HL-60 (cell line): ENCODE measurements at regions not wholly inside any gene's neighbourhood (a gene's known extent, or its start where the extent isn't known, plus 50 kb on each side); places are given as distances from the start of the nearest gene placed in this dataset.

Source experiments
- DNase-seq, 2 experiments: peaks; one replicate each; pipeline ENCODE4 v3.0.0-alpha.2; 2010 to 2020; ENCODE audit warnings: low read depth in 1 of 2, low spot score in 1 of 2
- H3K27ac ChIP-seq: fragments of 250-450 bp; sonication (Bioruptor Pico); replicated peaks from 2 replicates; pipeline ENCODE4 v1.5.1; 2020; ENCODE audit warnings: mild to moderate bottlenecking, moderate library complexity
- H3K27me3 ChIP-seq: fragments of 250-450 bp; sonication (Bioruptor Pico); 2 replicates; pipeline ENCODE4 v1.5.1; 2021; ENCODE audit warnings: mild to moderate bottlenecking, moderate library complexity; ENCODE audit not compliant: insufficient read depth, poor library complexity, severe bottlenecking
- H3K4me3 ChIP-seq: replicated peaks from 2 replicates; pipeline ENCODE4 v1.5.1; 2011; ENCODE audit warnings: mild to moderate bottlenecking, control low read depth, low read length; ENCODE audit not compliant: insufficient read depth
- CTCF ChIP-seq: IDR thresholded peaks from one replicate; pipeline ENCODE4 v1.5.1; 2011; ENCODE audit warnings: low read length, control low read depth, inconsistent platforms; ENCODE audit not compliant: insufficient read depth
- GABPA ChIP-seq: IDR thresholded peaks from 2 replicates; pipeline ENCODE4 v1.6.1; 2012; ENCODE audit warnings: low read depth
- POLR2AphosphoS5 ChIP-seq: IDR thresholded peaks from 2 replicates; pipeline ENCODE4 v1.6.1; 2012; ENCODE audit warnings: low read depth
- REST ChIP-seq: IDR thresholded peaks from 2 replicates; pipeline ENCODE4 v1.6.1; 2012; ENCODE audit warnings: low read depth; ENCODE audit not compliant: insufficient replicate concordance
- SPI1 ChIP-seq: IDR thresholded peaks from 2 replicates; pipeline ENCODE4 v1.6.1; 2012; ENCODE audit warnings: low read depth, mild to moderate bottlenecking, borderline replicate concordance

GRCh38 chrX:106378616-106379015, 210.5 kb downstream of the PWWP3B start:
- no peak overlapping the region for H3K4me3 ChIP-seq
- no peak for DNase-seq
- TF ChIP-seq GABPA (no peak), POLR2AphosphoS5 (no peak), REST (no peak), CTCF (no peak), SPI1 (no peak)
- no peaks in the 10 kb centered on the region for H3K27me3 ChIP-seq
- H3K27ac ChIP-seq, result no peak overlapping the region

- TF ChIP-seq REST (no peak), POLR2AphosphoS5 (no peak), GABPA (no peak), SPI1 (no peak), CTCF (no peak)
- DNase-seq, result no peak
- H3K27ac ChIP-seq, result no peak overlapping the region
- H3K4me3 ChIP-seq, result no peak overlapping the region
- H3K27me3 ChIP-seq, result no peaks in the 10 kb centered on the region
Measured at GRCh38 chrX:106391284-106391911, 220.4 kb upstream of the RADX start.

GRCh38 chrX:106392346-106392745, 219.4 kb upstream of the RADX start:
- H3K27me3 ChIP-seq, result no peaks in the 10 kb centered on the region
- TF ChIP-seq GABPA (no peak), REST (no peak), POLR2AphosphoS5 (no peak), SPI1 (no peak), CTCF (no peak)
- no peak overlapping the region for H3K27ac ChIP-seq
- H3K4me3 ChIP-seq, result no peak overlapping the region
- DNase-seq, result no peak
